HepG2 (cell line): ENCODE measurements at regions not wholly inside any gene's neighbourhood (a gene's known extent, or its start where the extent isn't known, plus 50 kb on each side); places are given as distances from the start of the nearest gene placed in this dataset.

Experiments
- ATAC-seq: fragments of 200-7000 bp; cut with Tn5 transposase; 3 replicates; pipeline ENCODE4 v1.9.1; 2020; ENCODE audit warnings: mild to moderate bottlenecking, moderate library complexity
- BruUV-seq: library from RNA; stranded (reverse); fragments of 400-500 nt; replicated peaks from 2 replicates; lab custom pipeline; 2021; lab: Mats Ljungman, UMichigan
- CTCF ChIA-PET: fragments of 300-600 bp; formaldehyde crosslinking; extraction: SDS; loops from one replicate; lab custom pipeline; 2021; ENCODE audit warnings: low total read pairs, inconsistent platforms, low intra/inter-chr PET ratio; lab: Yijun Ruan, JAX
- POLR2A ChIA-PET: fragments of 350-600 bp; sonication (Branson Sonifier 250); formaldehyde crosslinking; loops from one replicate; lab custom pipeline; 2020; ENCODE audit warnings: antibody characterized with exemption, inconsistent platforms; lab: Yijun Ruan, JAX
- DNase-seq: peaks from one replicate; pipeline ENCODE4 v3.0.0-alpha.2; 2015; ENCODE audit warnings: low spot score
- FAIRE-seq: peaks from 3 replicates; lab custom pipeline; 2011; peaks lifted over from hg19 to GRCh38; lab: Jason Lieb, UNC
- H2AFZ ChIP-seq: one replicate; pipeline ENCODE4 v1.6.1; 2011; ENCODE audit warnings: low read length, inconsistent platforms
- H3K27ac ChIP-seq: fragments of 300-600 bp; 3 replicates; pipeline ENCODE4 v1.8.0; 2011; ENCODE audit warnings: mixed run types, mild to moderate bottlenecking, mixed read lengths, low read length, inconsistent platforms; ENCODE audit not compliant: insufficient read depth; ENCODE audit errors: extremely low read length
- H3K27me3 ChIP-seq, 2 experiments: fragments of 200-600 bp in 1 of 2; 2 replicates in 1 of 2; 3 replicates in 1 of 2; pipeline versions ENCODE4 v1.6.0 to v1.8.0; 2011; ENCODE audit warnings: low read length in 2 of 2, mild to moderate bottlenecking in 2 of 2, moderate library complexity in 2 of 2, inconsistent platforms in 1 of 2; ENCODE audit not compliant: insufficient read depth in 2 of 2, control insufficient read depth in 1 of 2
- H3K36me3 ChIP-seq, 2 experiments: fragments of 200-600 bp in 1 of 2; replicated peaks in 1 of 2; 2 replicates in 1 of 2; 3 replicates in 1 of 2; pipeline versions ENCODE4 v1.5.1 to v1.8.0; 2011; ENCODE audit warnings: low read length in 2 of 2, inconsistent platforms in 1 of 2; ENCODE audit not compliant: insufficient read depth in 2 of 2, control insufficient read depth in 1 of 2
- H3K4me1 ChIP-seq: 2 replicates; pipeline ENCODE4 v1.5.1; 2012; ENCODE audit warnings: low read length, inconsistent platforms; ENCODE audit not compliant: insufficient read depth
- H3K4me2 ChIP-seq: 2 replicates; pipeline ENCODE4 v1.6.0; 2011; ENCODE audit warnings: low read depth, low read length, inconsistent platforms
- H3K4me3 ChIP-seq, 3 experiments: fragments of 200-600 bp in 1 of 3; sonication (generic), shearing (Covaris generic) in 1 of 3; replicated peaks in 1 of 3; 2 replicates each; pipeline ENCODE4 v1.5.1; 2011 to 2016; ENCODE audit warnings: low read length in 3 of 3, inconsistent platforms in 2 of 3, low read depth in 2 of 3, mild to moderate bottlenecking in 2 of 3, control low read depth in 1 of 3, mixed read lengths in 1 of 3; ENCODE audit not compliant: insufficient read depth in 1 of 3
- H3K79me2 ChIP-seq: one replicate; pipeline ENCODE4 v1.6.1; 2011; ENCODE audit warnings: low read length, inconsistent platforms; ENCODE audit not compliant: insufficient read depth
- H3K9ac ChIP-seq: 2 replicates; pipeline ENCODE4 v1.6.0; 2011; ENCODE audit warnings: mild to moderate bottlenecking, low read depth, low read length, inconsistent platforms; ENCODE audit not compliant: insufficient read depth
- H3K9me3 ChIP-seq: 2 replicates; pipeline ENCODE4 v1.5.1; 2012; ENCODE audit warnings: mild to moderate bottlenecking, low read length
- H4K20me1 ChIP-seq: 2 replicates; pipeline ENCODE4 v1.6.0; 2011; ENCODE audit warnings: inconsistent platforms, mild to moderate bottlenecking, low read length, moderate library complexity; ENCODE audit not compliant: insufficient read depth
- ARNT ChIP-seq: fragments of 450-650 bp; IDR thresholded peaks from 2 replicates; pipeline ENCODE4 v1.6.1; 2017
- CHD2 ChIP-seq: IDR thresholded peaks from 2 replicates; pipeline ENCODE4 v1.6.1; 2011; ENCODE audit warnings: low read depth, low read length, improper control_type of control experiment
- ERF ChIP-seq: IDR thresholded peaks from 2 replicates; pipeline ENCODE4 v1.6.1; 2018; ENCODE audit warnings: missing biosample characterization, missing genetic modification reagents
- FOXC1 ChIP-seq: sonication (generic); formaldehyde crosslinking; IDR thresholded peaks from 2 replicates; pipeline ENCODE4 v1.8.0; 2022; ENCODE audit warnings: mild to moderate bottlenecking, missing genetic modification reagents, borderline replicate concordance
- IKZF4 ChIP-seq: sonication (generic); formaldehyde crosslinking; IDR thresholded peaks from 2 replicates; pipeline ENCODE4 v1.5.1; 2020; ENCODE audit warnings: borderline replicate concordance, mild to moderate bottlenecking, low read depth, missing genetic modification reagents; ENCODE audit errors: not compliant biosample characterization
- KDM4B ChIP-seq: sonication (generic); formaldehyde crosslinking; IDR thresholded peaks from 2 replicates; pipeline ENCODE4 v1.4.0; 2020; ENCODE audit warnings: missing genetic modification reagents
- NR2C2 ChIP-seq: sonication (generic); formaldehyde crosslinking; IDR thresholded peaks from 2 replicates; pipeline ENCODE4 v1.4.0; 2020; ENCODE audit warnings: missing genetic modification reagents, mild to moderate bottlenecking, moderate library complexity, borderline replicate concordance
- POLR2AphosphoS2 ChIP-seq: IDR thresholded peaks from 2 replicates; pipeline ENCODE4 v1.6.1; 2011; ENCODE audit warnings: low read depth, low read length, improper control_type of control experiment
- ZNF432 ChIP-seq: sonication (generic); formaldehyde crosslinking; IDR thresholded peaks from 2 replicates; pipeline ENCODE4 v1.5.0; 2020; ENCODE audit warnings: missing genetic modification reagents, mild to moderate bottlenecking, borderline replicate concordance
- ZNF569 ChIP-seq: sonication (generic); formaldehyde crosslinking; IDR thresholded peaks from 2 replicates; pipeline ENCODE4 v1.5.0; 2020; ENCODE audit warnings: mild to moderate bottlenecking, missing genetic modification reagents, moderate library complexity, borderline replicate concordance
- ZNF572 ChIP-seq: sonication (generic); formaldehyde crosslinking; IDR thresholded peaks from 2 replicates; pipeline ENCODE4 v1.5.1; 2020; ENCODE audit warnings: mild to moderate bottlenecking, missing genetic modification reagents
- ZNF652 ChIP-seq: IDR thresholded peaks from 2 replicates; pipeline ENCODE4 v1.6.1; 2016; ENCODE audit warnings: low read depth, borderline replicate concordance
- ZNF674 ChIP-seq: sonication (generic); formaldehyde crosslinking; IDR thresholded peaks from 2 replicates; pipeline ENCODE4 v1.5.0; 2020; ENCODE audit warnings: low read depth, mild to moderate bottlenecking, missing genetic modification reagents
- ZNF7 ChIP-seq: IDR thresholded peaks from 2 replicates; pipeline ENCODE4 v1.6.1; 2016; ENCODE audit warnings: missing biosample characterization, missing genetic modification reagents
- whole genome bisulfite sequencing: methylation state at CpG from one replicate; pipeline ENCODE4 v1.1.6; 2017; ENCODE audit warnings: low lambda C conversion rate; 5-methylcytosine and 5-hydroxymethylcytosine counted together
- in situ Hi-C: cut with HindIII; loops from 2 replicates; pipeline ENCODE4 v1.10.0; 2017; ENCODE audit warnings: low pct_unique_long_range_greater_than_20kb; ENCODE audit not compliant: extremely low pct_ligation_motif_present
- intact Hi-C: fragments of 100-400 bp; cut with micrococcal nuclease; formaldehyde crosslinking; loops from one replicate; pipeline ENCODE4 v1.10.0; 2022; ENCODE audit not compliant: unreplicated experiment
- TF ChIP-seq, protein P1 (sequence below): sonication (generic); formaldehyde crosslinking; IDR thresholded peaks from 2 replicates; pipeline ENCODE4 v1.5.1; 2020; ENCODE audit warnings: missing genetic modification reagents, mild to moderate bottlenecking, borderline replicate concordance
- TF ChIP-seq, protein P2 (sequence below): sonication (generic); formaldehyde crosslinking; IDR thresholded peaks from 2 replicates; pipeline ENCODE4 v1.8.0; 2022; ENCODE audit warnings: mild to moderate bottlenecking, missing genetic modification reagents; ENCODE audit not compliant: insufficient replicate concordance
- TF ChIP-seq, protein P3 (sequence below): sonication (generic); formaldehyde crosslinking; conservative IDR thresholded peaks from 2 replicates; pipeline ENCODE4 v1.4.0; 2020; ENCODE audit warnings: missing genetic modification reagents
- TF ChIP-seq, protein P4 (sequence below): sonication (generic); formaldehyde crosslinking; IDR thresholded peaks from 2 replicates; pipeline ENCODE4 v1.5.1; 2020; ENCODE audit warnings: missing genetic modification reagents, mild to moderate bottlenecking, borderline replicate concordance

DNA sequence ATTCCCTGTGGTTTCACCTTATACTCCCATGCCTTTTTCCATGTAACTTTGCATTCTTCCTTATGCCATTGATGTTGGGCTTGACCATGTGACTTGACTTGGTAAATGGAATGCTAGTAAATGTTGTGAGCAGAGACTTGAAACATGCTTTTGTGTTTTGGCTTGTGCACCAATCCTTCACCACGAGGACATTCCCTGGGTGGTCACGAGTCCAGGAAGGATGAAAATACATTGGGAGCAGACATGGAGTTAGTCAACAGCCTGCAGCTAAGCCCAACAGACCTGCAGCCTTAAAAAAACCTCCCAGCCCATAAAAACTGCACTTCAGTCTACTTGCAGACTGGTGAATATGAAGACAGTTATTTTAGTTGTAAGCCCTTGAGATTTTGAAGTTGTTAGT, 116.5 kb upstream of the SPATS2L start (continued):
- TF ChIP-seq ZNF652 (no peak), CHD2 (no peak), ZNF432 (CRISPR knock-in tag) (no peak)

DNA sequence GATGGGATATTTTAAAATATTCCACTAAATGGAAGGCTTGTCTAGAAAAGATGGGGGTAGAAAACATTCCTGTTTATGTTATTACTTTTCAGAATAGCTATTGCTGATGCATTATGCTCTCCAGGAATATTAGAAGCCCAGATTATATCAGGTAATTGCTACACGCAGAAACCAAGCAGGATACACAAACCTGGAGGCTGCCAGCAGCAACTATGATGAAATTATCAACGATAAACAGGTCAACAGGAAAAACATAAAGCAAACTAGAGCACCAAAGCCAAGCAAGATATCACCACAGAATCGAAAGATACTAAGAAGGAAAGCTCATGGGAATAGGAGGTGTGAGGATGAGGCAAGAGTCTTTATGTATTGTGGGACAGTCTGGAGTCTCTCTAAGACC, 113.2 kb upstream of the SPATS2L start:
- FAIRE-seq: no peak
- no peak for TF ChIP-seq FOXC1 (CRISPR knock-in tag)
- no peak for TF ChIP-seq ZNF572
- no peak for TF ChIP-seq ZNF7 (CRISPR knock-in tag)
- TF ChIP-seq IKZF4: no peak
- no peak for TF ChIP-seq ERF
- TF ChIP-seq, protein P1, sequence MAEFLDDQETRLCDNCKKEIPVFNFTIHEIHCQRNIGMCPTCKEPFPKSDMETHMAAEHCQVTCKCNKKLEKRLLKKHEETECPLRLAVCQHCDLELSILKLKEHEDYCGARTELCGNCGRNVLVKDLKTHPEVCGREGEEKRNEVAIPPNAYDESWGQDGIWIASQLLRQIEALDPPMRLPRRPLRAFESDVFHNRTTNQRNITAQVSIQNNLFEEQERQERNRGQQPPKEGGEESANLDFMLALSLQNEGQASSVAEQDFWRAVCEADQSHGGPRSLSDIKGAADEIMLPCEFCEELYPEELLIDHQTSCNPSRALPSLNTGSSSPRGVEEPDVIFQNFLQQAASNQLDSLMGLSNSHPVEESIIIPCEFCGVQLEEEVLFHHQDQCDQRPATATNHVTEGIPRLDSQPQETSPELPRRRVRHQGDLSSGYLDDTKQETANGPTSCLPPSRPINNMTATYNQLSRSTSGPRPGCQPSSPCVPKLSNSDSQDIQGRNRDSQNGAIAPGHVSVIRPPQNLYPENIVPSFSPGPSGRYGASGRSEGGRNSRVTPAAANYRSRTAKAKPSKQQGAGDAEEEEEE (CRISPR knock-in tag): no peak
- no peak for TF ChIP-seq KDM4B
- no peak for TF ChIP-seq ARNT
- TF ChIP-seq, protein P2, sequence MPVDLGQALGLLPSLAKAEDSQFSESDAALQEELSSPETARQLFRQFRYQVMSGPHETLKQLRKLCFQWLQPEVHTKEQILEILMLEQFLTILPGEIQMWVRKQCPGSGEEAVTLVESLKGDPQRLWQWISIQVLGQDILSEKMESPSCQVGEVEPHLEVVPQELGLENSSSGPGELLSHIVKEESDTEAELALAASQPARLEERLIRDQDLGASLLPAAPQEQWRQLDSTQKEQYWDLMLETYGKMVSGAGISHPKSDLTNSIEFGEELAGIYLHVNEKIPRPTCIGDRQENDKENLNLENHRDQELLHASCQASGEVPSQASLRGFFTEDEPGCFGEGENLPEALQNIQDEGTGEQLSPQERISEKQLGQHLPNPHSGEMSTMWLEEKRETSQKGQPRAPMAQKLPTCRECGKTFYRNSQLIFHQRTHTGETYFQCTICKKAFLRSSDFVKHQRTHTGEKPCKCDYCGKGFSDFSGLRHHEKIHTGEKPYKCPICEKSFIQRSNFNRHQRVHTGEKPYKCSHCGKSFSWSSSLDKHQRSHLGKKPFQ (CRISPR knock-in tag): no peak
- no peak for TF ChIP-seq ZNF569 (CRISPR knock-in tag)
- no peak for TF ChIP-seq ZNF674
- TF ChIP-seq, protein P3, sequence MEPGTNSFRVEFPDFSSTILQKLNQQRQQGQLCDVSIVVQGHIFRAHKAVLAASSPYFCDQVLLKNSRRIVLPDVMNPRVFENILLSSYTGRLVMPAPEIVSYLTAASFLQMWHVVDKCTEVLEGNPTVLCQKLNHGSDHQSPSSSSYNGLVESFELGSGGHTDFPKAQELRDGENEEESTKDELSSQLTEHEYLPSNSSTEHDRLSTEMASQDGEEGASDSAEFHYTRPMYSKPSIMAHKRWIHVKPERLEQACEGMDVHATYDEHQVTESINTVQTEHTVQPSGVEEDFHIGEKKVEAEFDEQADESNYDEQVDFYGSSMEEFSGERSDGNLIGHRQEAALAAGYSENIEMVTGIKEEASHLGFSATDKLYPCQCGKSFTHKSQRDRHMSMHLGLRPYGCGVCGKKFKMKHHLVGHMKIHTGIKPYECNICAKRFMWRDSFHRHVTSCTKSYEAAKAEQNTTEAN (CRISPR knock-in tag): no peak
- TF ChIP-seq, protein P4, sequence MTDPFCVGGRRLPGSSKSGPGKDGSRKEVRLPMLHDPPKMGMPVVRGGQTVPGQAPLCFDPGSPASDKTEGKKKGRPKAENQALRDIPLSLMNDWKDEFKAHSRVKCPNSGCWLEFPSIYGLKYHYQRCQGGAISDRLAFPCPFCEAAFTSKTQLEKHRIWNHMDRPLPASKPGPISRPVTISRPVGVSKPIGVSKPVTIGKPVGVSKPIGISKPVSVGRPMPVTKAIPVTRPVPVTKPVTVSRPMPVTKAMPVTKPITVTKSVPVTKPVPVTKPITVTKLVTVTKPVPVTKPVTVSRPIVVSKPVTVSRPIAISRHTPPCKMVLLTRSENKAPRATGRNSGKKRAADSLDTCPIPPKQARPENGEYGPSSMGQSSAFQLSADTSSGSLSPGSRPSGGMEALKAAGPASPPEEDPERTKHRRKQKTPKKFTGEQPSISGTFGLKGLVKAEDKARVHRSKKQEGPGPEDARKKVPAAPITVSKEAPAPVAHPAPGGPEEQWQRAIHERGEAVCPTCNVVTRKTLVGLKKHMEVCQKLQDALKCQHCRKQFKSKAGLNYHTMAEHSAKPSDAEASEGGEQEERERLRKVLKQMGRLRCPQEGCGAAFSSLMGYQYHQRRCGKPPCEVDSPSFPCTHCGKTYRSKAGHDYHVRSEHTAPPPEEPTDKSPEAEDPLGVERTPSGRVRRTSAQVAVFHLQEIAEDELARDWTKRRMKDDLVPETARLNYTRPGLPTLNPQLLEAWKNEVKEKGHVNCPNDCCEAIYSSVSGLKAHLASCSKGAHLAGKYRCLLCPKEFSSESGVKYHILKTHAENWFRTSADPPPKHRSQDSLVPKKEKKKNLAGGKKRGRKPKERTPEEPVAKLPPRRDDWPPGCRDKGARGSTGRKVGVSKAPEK (CRISPR knock-in tag): no peak
- no peak for TF ChIP-seq NR2C2
- no peak for TF ChIP-seq POLR2AphosphoS2

More for the DNA sequence above, 113.2 kb upstream of the SPATS2L start:
- Histone ChIP-seq H3K79me2 (no peaks in the 10 kb centered on the region), H3K4me1 (no peaks in the 10 kb centered on the region), H3K4me3 (no peak overlapping the region), H2AFZ (no peak overlapping the region), H3K27ac (no peak overlapping the region), H3K9ac (no peak overlapping the region), H3K4me2 (no peak overlapping the region), H3K27me3 (peaks cover 0 to 8% of the 10 kb centered on the region in 2 experiments; a peak in 1 of 5 replicates), H3K9me3 (no peaks in the 10 kb centered on the region), H3K36me3 (no peaks in the 10 kb centered on the region), H4K20me1 (no peaks in the 10 kb centered on the region)
- ChIA-PET CTCF (no interaction called here), POLR2A (no interaction called here)
- DNase-seq: no peak
- WGBS: 36% methylated on average over 3 of the region's 3 CpGs
- in situ Hi-C loops: no loop called here
- ATAC-seq: no peak
- no TSS peak for BruUV-seq
- intact Hi-C loops: no loop called here
